GM12865 (cell line): ENCODE measurements at regions not wholly inside any gene's neighbourhood (a gene's known extent, or its start where the extent isn't known, plus 50 kb on each side); places are given as distances from the start of the nearest gene placed in this dataset.
A peak's percentile ranks its signal among the peaks of the same experiment; 100 is the strongest.

Source experiments
- DNase-seq: peaks from one replicate; pipeline ENCODE4 v3.0.0; 2010; ENCODE audit warnings: low read depth
- H3K4me3 ChIP-seq: 2 replicates; pipeline ENCODE4 v1.5.1; 2011; ENCODE audit warnings: mild to moderate bottlenecking, low read depth, low read length, control low read depth
- CTCF ChIP-seq: IDR thresholded peaks from 2 replicates; pipeline ENCODE4 v1.5.1; 2011; ENCODE audit warnings: low read length, control low read depth, low read depth, inconsistent platforms; ENCODE audit not compliant: insufficient read depth; ENCODE audit errors: missing control alignments

GRCh38 chr18:34122724-34123334 lies 101.9 kb downstream of the NOL4 start:
- DNase-seq, result peak; percentile 77
- H3K4me3 ChIP-seq, result no peak overlapping the region
- TF ChIP-seq CTCF, result peak; percentile 80

- no peak for TF ChIP-seq CTCF
- no peak overlapping the region for H3K4me3 ChIP-seq
- DNase-seq, result peak; percentile 15
Measured at GRCh38 chr18:34121200-34121721, 103.5 kb downstream of the NOL4 start.

- DNase-seq, result no peak
- H3K4me3 ChIP-seq, result no peak overlapping the region
- TF ChIP-seq CTCF, result no peak
Measured at GRCh38 chr18:34120294-34120693, 104.4 kb downstream of the NOL4 start.

- no peak for DNase-seq
- H3K4me3 ChIP-seq, result no peak overlapping the region
- no peak for TF ChIP-seq CTCF
Measured at GRCh38 chr18:34117319-34117718, 107.4 kb downstream of the NOL4 start.

- H3K4me3 ChIP-seq, result no peak overlapping the region
- no peak for TF ChIP-seq CTCF
- DNase-seq, result no peak
Measured at GRCh38 chr18:34115409-34116081, 109.2 kb downstream of the NOL4 start.

GRCh38 chr18:34114996-34115395 lies 109.7 kb downstream of the NOL4 start:
- no peak overlapping the region for H3K4me3 ChIP-seq
- no peak for TF ChIP-seq CTCF
- DNase-seq, result no peak
